IMR-90 (cell line): ENCODE measurements at regions not wholly inside any gene's neighbourhood (a gene's known extent, or its start where the extent isn't known, plus 50 kb on each side); places are given as distances from the start of the nearest gene placed in this dataset.

ENCODE experiments used
- ATAC-seq: fragments of 200-7000 bp; cut with Tn5 transposase; 2 replicates; pipeline ENCODE4 v1.9.1; 2020; ENCODE audit warnings: low read depth, mild to moderate bottlenecking, moderate library complexity
- BruUV-seq: library from RNA; stranded (reverse); fragments of 400-500 nt; replicated peaks from 2 replicates; lab custom pipeline; 2021; lab: Mats Ljungman, UMichigan
- CTCF ChIA-PET: fragments of 300-600 bp; formaldehyde crosslinking; extraction: SDS; loops from one replicate; lab custom pipeline; 2021; ENCODE audit warnings: antibody characterized with exemption; lab: Yijun Ruan, JAX
- POLR2A ChIA-PET: fragments of 300-600 bp; sonication (Branson Sonifier 250); formaldehyde crosslinking; loops from one replicate; lab custom pipeline; 2022; ENCODE audit warnings: antibody characterized with exemption; ENCODE audit not compliant: unreplicated experiment; lab: Charles Lee
- DNase-seq: peaks from one replicate; pipeline ENCODE4 v3.0.0; 2013
- H2AFZ ChIP-seq: replicated peaks from 2 replicates; pipeline ENCODE3; 2013; ENCODE audit warnings: low read length, mild to moderate bottlenecking; ENCODE audit not compliant: poor library complexity
- H2AK5ac ChIP-seq: 2 replicates; pipeline ENCODE4 v1.6.1; 2013; ENCODE audit warnings: low read depth, low read length, inconsistent platforms
- H2AK9ac ChIP-seq: replicated peaks from 2 replicates; pipeline ENCODE3; 2013; ENCODE audit warnings: mild to moderate bottlenecking, low read depth, low read length, moderate library complexity; ENCODE audit not compliant: poor library complexity
- H2BK120ac ChIP-seq: 2 replicates; pipeline ENCODE4 v1.6.1; 2013; ENCODE audit warnings: low read depth, low read length, inconsistent platforms
- H2BK15ac ChIP-seq: 3 replicates; pipeline ENCODE4 v1.6.1; 2013; ENCODE audit warnings: low read depth, low read length, inconsistent platforms
- H2BK20ac ChIP-seq: 2 replicates; pipeline ENCODE4 v1.6.1; 2013; ENCODE audit warnings: low read depth, mild to moderate bottlenecking, inconsistent platforms, low read length, moderate library complexity
- H2BK5ac ChIP-seq: 2 replicates; pipeline ENCODE4 v1.6.1; 2013; ENCODE audit warnings: mild to moderate bottlenecking, low read depth, low read length, inconsistent platforms; ENCODE audit not compliant: poor library complexity, severe bottlenecking
- H3K14ac ChIP-seq: replicated peaks from 2 replicates; pipeline ENCODE4 v1.6.1; 2013; ENCODE audit warnings: low read depth, low read length, inconsistent platforms
- H3K18ac ChIP-seq: 2 replicates; pipeline ENCODE4 v1.6.1; 2013; ENCODE audit warnings: low read depth, low read length, control low read depth
- H3K23ac ChIP-seq: 2 replicates; pipeline ENCODE4 v1.6.1; 2013; ENCODE audit warnings: low read depth, low read length, inconsistent platforms
- H3K27ac ChIP-seq: 2 replicates; pipeline ENCODE4 v1.5.1; 2013; ENCODE audit warnings: mild to moderate bottlenecking, control low read depth, low read length; ENCODE audit not compliant: insufficient read depth
- H3K27me3 ChIP-seq: 2 replicates; pipeline ENCODE4 v1.6.1; 2013; ENCODE audit warnings: low read length; ENCODE audit not compliant: control insufficient read depth, insufficient read depth
- H3K36me3 ChIP-seq: 2 replicates; pipeline ENCODE4 v1.6.1; 2013; ENCODE audit warnings: low read length, mixed read lengths; ENCODE audit not compliant: control insufficient read depth, insufficient read depth
- H3K4ac ChIP-seq: 2 replicates; pipeline ENCODE4 v1.6.1; 2013; ENCODE audit warnings: low read depth, low read length, inconsistent platforms
- H3K4me1 ChIP-seq: 2 replicates; pipeline ENCODE4 v1.6.1; 2013; ENCODE audit warnings: low read length, mixed read lengths; ENCODE audit not compliant: control insufficient read depth, insufficient read depth
- H3K4me2 ChIP-seq: 2 replicates; pipeline ENCODE4 v1.6.1; 2013; ENCODE audit warnings: low read depth, mild to moderate bottlenecking, control low read depth, low read length, moderate library complexity
- H3K4me3 ChIP-seq: 2 replicates; pipeline ENCODE4 v1.5.1; 2013; ENCODE audit warnings: low read depth, mild to moderate bottlenecking, control low read depth, low read length, moderate library complexity; ENCODE audit not compliant: insufficient read depth
- H3K56ac ChIP-seq: 2 replicates; pipeline ENCODE4 v1.6.1; 2013; ENCODE audit warnings: low read length, inconsistent platforms; ENCODE audit not compliant: insufficient read depth; ENCODE audit errors: extremely low read depth
- H3K79me1 ChIP-seq, 2 experiments: 2 replicates each; pipeline ENCODE4 v1.6.1; 2013; ENCODE audit warnings: low read length in 2 of 2, inconsistent platforms in 1 of 2, low read depth in 1 of 2
- H3K9ac ChIP-seq: 2 replicates; pipeline ENCODE4 v1.6.1; 2013; ENCODE audit warnings: low read depth, low read length, control low read depth
- H3K9me1 ChIP-seq: 2 replicates; pipeline ENCODE4 v1.6.1; 2013; ENCODE audit warnings: low read length, inconsistent platforms; ENCODE audit not compliant: insufficient read depth
- H3K9me3 ChIP-seq: 2 replicates; pipeline ENCODE4 v1.6.1; 2013; ENCODE audit warnings: low read length; ENCODE audit not compliant: control insufficient read depth, insufficient read depth
- H4K20me1 ChIP-seq: 2 replicates; pipeline ENCODE4 v1.6.1; 2013; ENCODE audit warnings: low read length, inconsistent platforms; ENCODE audit not compliant: insufficient read depth
- H4K5ac ChIP-seq: 2 replicates; pipeline ENCODE4 v1.6.1; 2013; ENCODE audit warnings: mild to moderate bottlenecking, low read depth, low read length, control low read depth
- H4K8ac ChIP-seq, 2 experiments: 2 replicates each; pipeline ENCODE4 v1.6.1; 2013; ENCODE audit warnings: low read depth in 2 of 2, low read length in 2 of 2, control low read depth in 1 of 2, inconsistent platforms in 1 of 2
- H4K91ac ChIP-seq: 2 replicates; pipeline ENCODE4 v1.6.1; 2013; ENCODE audit warnings: low read depth, low read length, inconsistent platforms; ENCODE audit not compliant: insufficient read depth
- CEBPB ChIP-seq: IDR thresholded peaks from 2 replicates; pipeline ENCODE4 v1.6.1; 2012; ENCODE audit warnings: low read depth, low read length, improper control_type of control experiment
- FOS ChIP-seq: fragments of 150-350 bp; IDR thresholded peaks from 2 replicates; pipeline ENCODE4 v1.6.1; 2016; ENCODE audit warnings: low read depth, low read length
- dilution Hi-C: fragments of 300-500 bp; cut with HindIII; formaldehyde crosslinking; loops from one replicate; pipeline ENCODE4 v1.14.3; 2018; ENCODE audit warnings: low sequenced_read_pairs; ENCODE audit not compliant: unreplicated experiment
- in situ Hi-C: fragments of 300-500 bp; cut with MboI; formaldehyde crosslinking; loops from 3 replicates; pipeline ENCODE4 v1.14.3; 2019; ENCODE audit warnings: low sequenced_read_pairs, inconsistent platforms, mixed read lengths
- intact Hi-C: fragments of 100-400 bp; cut with micrococcal nuclease; formaldehyde crosslinking; loops from 2 replicates; pipeline ENCODE4 v1.10.0; 2022

DNA sequence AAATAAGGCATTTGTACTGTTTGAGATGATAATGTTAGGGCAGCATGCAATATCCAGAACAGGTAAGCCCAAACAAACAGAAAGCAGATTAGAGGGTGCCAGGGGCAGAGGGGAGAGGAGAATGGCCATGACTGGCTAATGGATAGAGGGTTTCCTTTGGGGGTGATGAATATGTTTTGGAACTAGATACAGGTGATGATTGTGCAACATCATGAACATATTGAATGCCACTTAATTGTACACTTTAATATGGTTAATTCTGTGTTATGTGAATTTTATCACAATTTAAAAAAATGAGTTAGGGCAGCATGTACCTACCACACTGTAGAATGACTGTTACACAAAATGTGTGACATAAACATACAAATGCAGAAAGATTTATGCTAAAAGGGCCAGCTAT, 255.5 kb upstream of the FN1 start:
- peak overlapping the region; percentile 99 for H2BK5ac ChIP-seq
- CTCF ChIA-PET: no interaction called here
- no peak overlapping the region for H3K56ac ChIP-seq
- peak overlapping the region; percentile 89; the same call in 1 of the 2 replicates for H4K5ac ChIP-seq
- peak overlapping the region; percentile 86; the same call in 2 of the 3 replicates for H2BK15ac ChIP-seq
- H3K14ac ChIP-seq: peak overlapping the region; percentile 86
- no TSS peak for BruUV-seq
- H3K79me1 ChIP-seq: no peaks in the 10 kb centered on the region
- POLR2A ChIA-PET: no interaction called here
- peaks cover 14% of the 10 kb centered on the region for H3K4me1 ChIP-seq
- intact Hi-C loops (loop anchor here (5.0 kb wide), 1 partner anchor 231 kb away; no protein-coding TSS in a partner anchor), dilution Hi-C loops (no loop called here), in situ Hi-C loops (no loop called here)
- no peaks in the 10 kb centered on the region for H3K36me3 ChIP-seq
- H3K4me3 ChIP-seq: no peak overlapping the region
- H3K18ac ChIP-seq: peak overlapping the region; percentile 85; the same call in 1 of the 2 replicates
- H3K23ac ChIP-seq: no peak overlapping the region
- no peak overlapping the region for H3K9ac ChIP-seq
- no peaks in the 10 kb centered on the region for H4K20me1 ChIP-seq
- H4K8ac ChIP-seq: peak overlapping the region; percentile 56 to 74; a peak in 3 of 4 replicates
- H3K27ac ChIP-seq: 0 out of 2 replicates have a peak overlapping the region, but pooled peaks have one; percentile 14
- no peak overlapping the region for H2AK9ac ChIP-seq
- H3K9me1 ChIP-seq: peaks cover 3% of the 10 kb centered on the region; the same call in 1 of the 2 replicates
- no peaks in the 10 kb centered on the region for H3K27me3 ChIP-seq
- peak overlapping the region; percentile 70; the same call in 1 of the 2 replicates for H4K91ac ChIP-seq
- TF ChIP-seq CEBPB: peak; percentile 78
- no peak for TF ChIP-seq FOS
- no peak for DNase-seq
- H3K9me3 ChIP-seq: no peaks in the 10 kb centered on the region
- H2AFZ ChIP-seq: no peak overlapping the region
- peak overlapping the region; percentile 81 for H3K4ac ChIP-seq
- no peak for ATAC-seq
- no peak overlapping the region for H3K4me2 ChIP-seq
- peak overlapping the region; percentile 74; the same call in 1 of the 2 replicates for H2AK5ac ChIP-seq
- H2BK20ac ChIP-seq: peak overlapping the region; percentile 96
- H2BK120ac ChIP-seq: peak overlapping the region; percentile 90
